Common myeloid progenitor, CD34-positive (primary cell): ENCODE measurements at regions not wholly inside any gene's neighbourhood (a gene's known extent, or its start where the extent isn't known, plus 50 kb on each side); places are given as distances from the start of the nearest gene placed in this dataset.
"Not testable (repeated sequence)": the region's sequence is repeated elsewhere in the genome, so short reads cannot be mapped to it uniquely, and the experiment has no call there.

Experiments
- CTCF ChIA-PET: fragments of 350-600 bp; sonication (Branson Sonifier 250); formaldehyde crosslinking; loops from one replicate; lab custom pipeline; 2021; ENCODE audit warnings: antibody characterized with exemption; lab: Charles Lee
- POLR2A ChIA-PET: fragments of 350-600 bp; sonication (Branson Sonifier 250); formaldehyde crosslinking; loops from one replicate; lab custom pipeline; 2021; ENCODE audit warnings: antibody characterized with exemption; lab: Charles Lee
- DNase-seq, 3 donors: peaks; one replicate each; pipeline versions ENCODE4 v3.0.0 to v3.0.0-alpha.2; 2013
- H3K27ac ChIP-seq, 2 experiments: 1 replicate in 1 of 2; 2 replicates in 1 of 2; pipeline ENCODE4 v1.7.0; 2013; ENCODE audit warnings: inconsistent platforms in 2 of 2, low read length in 2 of 2, mild to moderate bottlenecking in 2 of 2, low read depth in 1 of 2, moderate library complexity in 1 of 2; ENCODE audit not compliant: severe bottlenecking in 2 of 2, insufficient read depth in 1 of 2, poor library complexity in 1 of 2
- H3K27me3 ChIP-seq, 5 experiments: replicated peaks in 2 of 5; 1 replicate in 3 of 5; 2 replicates in 2 of 5; pipeline versions ENCODE4 v1.6.1 to v1.7.0; 2013; ENCODE audit warnings: low read length in 4 of 5, mild to moderate bottlenecking in 2 of 5, moderate library complexity in 2 of 5, inconsistent platforms in 1 of 5; ENCODE audit not compliant: insufficient read depth in 5 of 5, control insufficient read depth in 4 of 5
- H3K36me3 ChIP-seq, 4 experiments: 1 replicate in 2 of 4; 2 replicates in 2 of 4; pipeline versions ENCODE4 v1.6.1 to v1.7.0; 2013; ENCODE audit warnings: low read length in 3 of 4, control low read depth in 1 of 4, mild to moderate bottlenecking in 1 of 4; ENCODE audit not compliant: control insufficient read depth in 4 of 4, insufficient read depth in 4 of 4
- H3K4me1 ChIP-seq, 4 experiments: 1 replicate in 3 of 4; 2 replicates in 1 of 4; pipeline versions ENCODE4 v1.6.1 to v1.7.1; 2013; ENCODE audit warnings: low read length in 3 of 4, mild to moderate bottlenecking in 3 of 4, control low read depth in 1 of 4, inconsistent platforms in 1 of 4, moderate library complexity in 1 of 4; ENCODE audit not compliant: control insufficient read depth in 4 of 4, insufficient read depth in 4 of 4; ENCODE audit errors: control extremely low read depth in 1 of 4
- H3K4me3 ChIP-seq, 7 experiments: 1 replicate in 4 of 7; 2 replicates in 3 of 7; pipeline versions ENCODE4 v1.5.1 to v1.7.0; 2013; ENCODE audit warnings: mild to moderate bottlenecking in 7 of 7, low read length in 6 of 7, moderate library complexity in 6 of 7, inconsistent platforms in 2 of 7, low read depth in 2 of 7, control low read depth in 1 of 7; ENCODE audit not compliant: insufficient read depth in 4 of 7, control insufficient read depth in 1 of 7; ENCODE audit errors: extremely low read depth in 1 of 7
- H3K9me3 ChIP-seq, 5 experiments: 1 replicate in 4 of 5; 2 replicates in 1 of 5; pipeline versions ENCODE4 v1.6.1 to v1.7.1; 2013; ENCODE audit warnings: low read length in 4 of 5, mild to moderate bottlenecking in 2 of 5, inconsistent platforms in 1 of 5, low read depth in 1 of 5, moderate library complexity in 1 of 5; ENCODE audit not compliant: control insufficient read depth in 4 of 5, insufficient read depth in 2 of 5; ENCODE audit errors: control extremely low read depth in 1 of 5
- WGBS: methylation state at CpG from one replicate; pipeline ENCODE4 v1.1.5; 2013; ENCODE audit not compliant: insufficient coverage; 5-methylcytosine and 5-hydroxymethylcytosine counted together

- no peaks in the 10 kb centered on the region for H3K9me3 ChIP-seq
- no peak for DNase-seq
- H3K36me3 ChIP-seq: no peaks in the 10 kb centered on the region
- H3K4me3 ChIP-seq: no peak overlapping the region
- no peaks in the 10 kb centered on the region for H3K27me3 ChIP-seq
- ChIA-PET CTCF (no interaction called here), POLR2A (no interaction called here)
- H3K27ac ChIP-seq: no peak overlapping the region
- 100% methylated on average over 2 of the region's 6 CpGs for WGBS
- H3K4me1 ChIP-seq: peaks cover 0 to 12% (median 4%) of the 10 kb centered on the region in 4 experiments
Observed at GRCh38 chr15:62648954-62649353, 393.6 kb upstream of the TPM1 start.

GRCh38 chr15:62649793-62650420 lies 392.6 kb upstream of the TPM1 start:
- Histone ChIP-seq H3K4me3 (peak overlapping the region in 1 of 7 experiments; percentile 19), H3K27me3 (no peaks in the 10 kb centered on the region), H3K27ac (no peak overlapping the region), H3K4me1 (peaks cover 0 to 12% (median 4%) of the 10 kb centered on the region in 4 experiments), H3K9me3 (no peaks in the 10 kb centered on the region), H3K36me3 (no peaks in the 10 kb centered on the region)
- peak; percentile 21 to 82 (median 76) for DNase-seq
- ChIA-PET CTCF (no interaction called here), POLR2A (no interaction called here)
- 76% methylated on average over 12 of the region's 12 CpGs for WGBS

GRCh38 chr15:62653122-62653521 lies 389.4 kb upstream of the TPM1 start:
- CTCF ChIA-PET: no interaction called here
- DNase-seq: peak in 2 of 3 donors; percentile 63 to 76

GRCh38 chr15:62656071-62656470 lies 386.5 kb upstream of the TPM1 start:
- H3K36me3 ChIP-seq: no peaks in the 10 kb centered on the region
- H3K27ac ChIP-seq: no peak overlapping the region
- H3K4me3 ChIP-seq: no peak overlapping the region
- 98% methylated on average over 7 of the region's 10 CpGs for WGBS
- CTCF ChIA-PET: no interaction called here
- DNase-seq: no peak
- POLR2A ChIA-PET: no interaction called here
- no peaks in the 10 kb centered on the region for H3K9me3 ChIP-seq
- H3K27me3 ChIP-seq: no peaks in the 10 kb centered on the region
- H3K4me1 ChIP-seq: peaks cover 0 to 3% (median 1%) of the 10 kb centered on the region in 4 experiments

More at GRCh38 chr15:62653122-62653521, 389.4 kb upstream of the TPM1 start:
- POLR2A ChIA-PET: no interaction called here
- no CpG with 5 or more reads among the region's 3 CpGs for WGBS
- H3K27ac ChIP-seq: no peak overlapping the region
- H3K4me3 ChIP-seq: no peak overlapping the region
- peaks cover 0 to 12% (median 4%) of the 10 kb centered on the region in 4 experiments for H3K4me1 ChIP-seq
- no peaks in the 10 kb centered on the region for H3K27me3 ChIP-seq
- no peaks in the 10 kb centered on the region for H3K36me3 ChIP-seq
- no peaks in the 10 kb centered on the region for H3K9me3 ChIP-seq

- H3K36me3 ChIP-seq, H3K27ac ChIP-seq, H3K4me3 ChIP-seq, CTCF ChIA-PET, H3K4me1 ChIP-seq, DNase-seq, H3K9me3 ChIP-seq, H3K27me3 ChIP-seq, POLR2A ChIA-PET: not testable (repeated sequence)
- WGBS: 92% methylated on average over 5 of the region's 7 CpGs
Observed at GRCh38 chr15:62657501-62657900, 385.0 kb upstream of the TPM1 start.

- H3K36me3 ChIP-seq: no peaks in the 10 kb centered on the region
- no peak for DNase-seq
- H3K9me3 ChIP-seq: no peaks in the 10 kb centered on the region
- ChIA-PET CTCF (no interaction called here), POLR2A (no interaction called here)
- H3K27ac ChIP-seq: no peak overlapping the region
- H3K4me3 ChIP-seq: no peak overlapping the region
- no peaks in the 10 kb centered on the region for H3K4me1 ChIP-seq
- 95% methylated on average over 11 of the region's 11 CpGs for WGBS
- no peaks in the 10 kb centered on the region for H3K27me3 ChIP-seq
Observed at GRCh38 chr15:62658498-62658897, 384.0 kb upstream of the TPM1 start.

GRCh38 chr15:62663547-62663946 lies 379.0 kb upstream of the TPM1 start:
- Histone ChIP-seq H3K4me3 (no peak overlapping the region), H3K9me3 (no peaks in the 10 kb centered on the region), H3K36me3 (no peaks in the 10 kb centered on the region), H3K27ac (no peak overlapping the region), H3K4me1 (no peaks in the 10 kb centered on the region), H3K27me3 (no peaks in the 10 kb centered on the region)
- no peak for DNase-seq
- CTCF ChIA-PET: no interaction called here
- POLR2A ChIA-PET: no interaction called here
